NK-92 (cell line): ENCODE measurements at regions not wholly inside any gene's neighbourhood (a gene's known extent, or its start where the extent isn't known, plus 50 kb on each side); places are given as distances from the start of the nearest gene placed in this dataset.

Experiments
- DNase-seq: peaks from one replicate; lab custom pipeline; 2025; ENCODE audit not compliant: unreplicated experiment; lab: John Stamatoyannopoulos, UW

- no peak for DNase-seq
Observed at GRCh38 chr3:117490716-117491115, 781.1 kb downstream of the TUSC7 start.

GRCh38 chr3:117495620-117496019, 786.0 kb downstream of the TUSC7 start:
- no peak for DNase-seq

GRCh38 chr3:117499189-117499870, 789.8 kb downstream of the TUSC7 start:
- DNase-seq = no peak

- no peak for DNase-seq
Observed at GRCh38 chr3:117507958-117508357, 798.4 kb downstream of the TUSC7 start.

GRCh38 chr3:117509858-117510257, 800.3 kb downstream of the TUSC7 start:
- DNase-seq = no peak

- DNase-seq = no peak
Observed at GRCh38 chr3:117510396-117510795, 800.8 kb downstream of the TUSC7 start.

GRCh38 chr3:117512975-117513374, 803.4 kb downstream of the TUSC7 start:
- no peak for DNase-seq

- DNase-seq = no peak
Observed at GRCh38 chr3:117515309-117515708, 805.7 kb downstream of the TUSC7 start.

- no peak for DNase-seq
Observed at GRCh38 chr3:117518364-117518763, 808.8 kb downstream of the TUSC7 start.

GRCh38 chr3:117519776-117520175, 810.2 kb downstream of the TUSC7 start:
- DNase-seq = no peak

GRCh38 chr3:117520582-117520981, 811.0 kb downstream of the TUSC7 start:
- no peak for DNase-seq

GRCh38 chr3:117523418-117523817, 813.8 kb downstream of the TUSC7 start:
- no peak for DNase-seq

- no peak for DNase-seq
Observed at GRCh38 chr3:117524890-117525289, 815.3 kb downstream of the TUSC7 start.

GRCh38 chr3:117526470-117527079, 817.0 kb downstream of the TUSC7 start:
- DNase-seq = no peak

GRCh38 chr3:117527346-117527745, 817.8 kb downstream of the TUSC7 start:
- DNase-seq = no peak

- DNase-seq = no peak
Observed at GRCh38 chr3:117528688-117529087, 819.1 kb downstream of the TUSC7 start.

GRCh38 chr3:117531078-117531767, 821.6 kb downstream of the TUSC7 start:
- DNase-seq = no peak

- DNase-seq = no peak
Observed at GRCh38 chr3:117532268-117532667, 822.7 kb downstream of the TUSC7 start.

GRCh38 chr3:117534138-117534537, 824.6 kb downstream of the TUSC7 start:
- no peak for DNase-seq

- DNase-seq = no peak
Observed at GRCh38 chr3:117536006-117536405, 826.4 kb downstream of the TUSC7 start.

GRCh38 chr3:117537949-117538348, 828.4 kb downstream of the TUSC7 start:
- no peak for DNase-seq

- no peak for DNase-seq
Observed at GRCh38 chr3:117539729-117540128, 830.1 kb downstream of the TUSC7 start.
